Stromal cell of bone marrow (primary cell): ENCODE measurements at regions not wholly inside any gene's neighbourhood (a gene's known extent, or its start where the extent isn't known, plus 50 kb on each side); places are given as distances from the start of the nearest gene placed in this dataset.
A peak's percentile ranks its signal among the peaks of the same experiment; 100 is the strongest.

Experiments used
- DNase-seq: peaks from one replicate; pipeline ENCODE4 v3.0.0-alpha.2; 2012; ENCODE audit warnings: low read depth

- DNase-seq: no peak
These were observed 248.5 kb upstream of the C11orf87 start for GRCh38 chr11:109173504-109173903.

DNA sequence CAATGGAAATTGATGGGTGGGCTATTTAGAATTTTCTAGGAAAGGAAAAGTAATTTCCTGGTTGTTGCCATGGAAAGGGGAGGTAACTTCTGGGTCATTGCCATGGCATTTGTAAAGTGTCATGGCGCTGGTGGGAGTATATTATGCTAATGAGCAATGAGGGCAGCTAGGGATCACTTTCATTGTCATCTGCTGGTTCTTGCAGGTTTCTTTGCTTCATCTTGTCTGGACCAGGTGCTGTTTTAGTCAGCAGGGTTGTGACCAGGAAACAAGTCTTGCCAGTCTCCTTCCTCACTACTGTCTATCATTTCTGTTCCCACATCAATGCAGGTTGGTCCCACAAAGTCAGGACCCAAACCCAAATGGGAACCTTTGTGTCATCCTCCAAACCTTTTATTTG is 237.6 kb upstream of the C11orf87 start:
- no peak for DNase-seq

DNA sequence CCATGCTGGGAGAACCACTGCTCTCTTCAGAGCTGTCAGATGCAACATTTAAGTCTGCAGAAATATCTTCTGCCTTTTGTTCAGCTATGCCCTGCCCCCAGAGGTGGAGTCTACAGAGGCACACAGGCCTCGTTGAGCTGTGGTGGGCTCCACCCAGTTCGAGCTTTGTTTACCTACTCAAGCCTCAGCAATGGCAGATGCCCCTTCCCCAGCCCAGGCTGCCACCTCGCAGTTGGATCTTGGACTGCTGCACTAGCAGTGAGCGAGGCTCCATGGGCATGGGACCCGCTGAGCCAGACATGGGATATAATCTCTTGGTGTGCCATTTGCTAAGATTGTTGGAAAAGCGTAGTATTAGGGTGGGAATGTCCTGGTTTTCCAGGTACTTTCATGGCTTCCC is 229.1 kb upstream of the C11orf87 start:
- DNase-seq: no peak

DNA sequence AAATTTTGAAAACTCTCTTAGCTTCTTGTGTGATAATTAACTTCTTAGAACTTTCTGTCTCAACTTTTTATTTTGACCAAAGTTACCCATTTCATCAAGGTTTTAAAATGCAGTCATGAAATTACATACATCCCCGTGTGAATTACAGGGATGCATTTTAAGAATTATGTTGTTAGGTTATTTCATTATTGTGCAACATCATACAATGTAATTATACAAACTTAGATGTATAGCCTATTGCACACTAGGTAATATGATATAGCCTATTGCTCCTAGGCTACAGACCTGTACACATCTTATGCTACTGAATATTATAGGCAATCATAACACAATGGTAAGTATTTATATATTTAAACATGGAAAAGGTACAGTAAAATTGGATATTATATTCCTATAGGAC is 228.1 kb upstream of the C11orf87 start:
- DNase-seq: no peak

GRCh38 chr11:109196016-109196415 is 226.0 kb upstream of the C11orf87 start:
- DNase-seq: no peak

DNA sequence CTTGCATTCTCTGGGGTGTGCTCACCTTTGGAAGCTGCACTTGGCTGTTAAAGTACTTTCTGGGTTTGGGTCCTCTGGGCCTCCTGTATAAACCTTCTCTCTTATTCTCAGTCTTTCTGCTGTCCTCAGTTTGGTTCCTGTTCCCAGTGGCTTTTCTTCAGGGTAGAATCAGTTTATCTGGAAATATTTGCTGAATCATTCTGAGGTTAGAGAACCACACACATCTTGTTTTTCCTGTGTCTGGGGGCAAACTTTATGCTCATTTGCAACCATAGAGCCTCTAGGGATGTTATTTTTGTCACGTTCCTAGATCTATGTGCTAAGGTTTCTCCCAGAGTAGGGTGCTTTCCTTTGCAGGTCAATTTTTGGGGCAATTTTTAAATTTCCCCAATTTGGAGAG is 224.3 kb upstream of the C11orf87 start:
- no peak for DNase-seq

DNA sequence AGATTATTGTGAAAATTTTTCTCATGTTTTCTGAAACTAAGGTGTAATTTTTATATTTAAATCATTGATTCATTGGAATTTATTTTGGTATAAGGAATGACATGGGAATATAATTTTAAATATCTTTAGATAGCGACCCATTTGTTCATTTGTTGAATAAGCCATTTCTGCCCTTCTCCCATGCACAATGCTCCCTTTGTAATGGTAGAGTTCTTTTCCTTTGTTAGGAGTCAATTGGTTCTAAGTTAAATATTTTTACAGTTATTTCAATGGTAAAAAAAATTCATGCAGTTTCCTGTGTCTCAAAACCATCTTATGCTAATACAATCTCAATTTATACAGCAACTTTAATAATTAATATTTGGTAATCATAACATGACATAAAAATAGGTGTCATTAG is 218.8 kb upstream of the C11orf87 start:
- no peak for DNase-seq

DNA sequence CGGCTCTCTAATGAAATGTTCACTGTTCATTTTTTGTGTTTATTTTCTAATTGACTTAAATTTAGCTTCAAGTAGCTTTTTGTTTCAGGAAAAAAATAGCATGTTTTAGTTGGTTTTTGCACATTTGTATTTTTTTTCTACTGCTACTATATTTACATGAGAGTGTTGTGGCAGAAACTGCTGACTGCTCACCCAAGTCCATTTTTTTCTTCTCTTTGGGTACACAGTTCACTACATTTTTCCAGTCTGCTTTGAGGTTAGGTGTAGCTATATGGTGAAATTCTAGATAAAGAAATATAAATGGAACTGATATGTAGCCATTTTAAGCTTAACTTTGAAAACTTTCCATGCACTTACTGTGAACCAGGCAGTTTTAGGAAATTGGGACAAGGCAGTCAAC is 216.7 kb upstream of the C11orf87 start:
- no peak for DNase-seq

DNA sequence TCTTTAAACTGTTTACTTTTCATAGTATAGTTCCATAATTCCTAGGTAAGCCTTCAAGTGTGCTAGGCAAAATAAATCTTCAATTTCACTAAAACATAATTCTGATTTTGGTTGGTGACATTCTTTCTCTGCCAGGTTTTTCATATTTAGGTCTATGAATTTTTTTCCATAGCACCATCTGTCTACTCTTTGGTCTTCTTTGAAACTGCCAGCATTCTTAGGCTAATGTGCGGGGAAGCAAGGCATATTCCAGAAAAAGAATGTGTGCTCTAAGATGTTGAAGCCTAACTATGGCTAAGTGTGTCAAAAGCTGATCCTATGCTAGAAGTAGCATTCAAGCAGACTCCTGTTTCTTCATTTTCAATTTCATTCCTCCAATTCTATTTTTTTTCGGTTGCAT is 213.9 kb upstream of the C11orf87 start:
- no peak for DNase-seq

- no peak for DNase-seq
These were observed 212.4 kb upstream of the C11orf87 start for GRCh38 chr11:109209572-109209971.

DNA sequence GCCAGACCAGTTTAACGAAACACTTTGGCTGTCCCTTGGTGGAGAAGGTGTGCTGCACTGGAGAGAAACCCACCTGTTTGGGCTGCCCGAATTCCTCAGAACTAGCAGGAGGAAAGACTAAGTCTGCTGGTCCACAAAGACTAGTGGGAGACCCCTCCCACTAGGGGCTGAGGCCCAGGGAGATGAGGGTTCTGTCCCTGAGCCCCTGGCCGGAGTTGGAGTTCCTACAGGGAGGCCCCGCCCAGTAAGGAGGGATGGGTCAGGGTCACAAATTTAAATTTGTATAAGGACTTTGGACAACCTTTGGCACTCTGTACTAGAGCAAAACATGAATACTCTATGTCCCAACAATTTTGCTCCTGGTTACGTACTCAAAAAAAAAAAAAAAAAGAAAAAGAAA is 200.8 kb upstream of the C11orf87 start:
- no peak for DNase-seq

- DNase-seq: no peak
These were observed 199.2 kb upstream of the C11orf87 start for GRCh38 chr11:109222761-109223160.

- DNase-seq: no peak
These were observed 198.5 kb upstream of the C11orf87 start for GRCh38 chr11:109223451-109223850.

- no peak for DNase-seq
These were observed 192.3 kb upstream of the C11orf87 start for GRCh38 chr11:109229682-109230081.

- DNase-seq: no peak
These were observed 185.8 kb upstream of the C11orf87 start for GRCh38 chr11:109236188-109236587.

GRCh38 chr11:109236696-109237095 is 185.3 kb upstream of the C11orf87 start:
- DNase-seq: no peak

DNA sequence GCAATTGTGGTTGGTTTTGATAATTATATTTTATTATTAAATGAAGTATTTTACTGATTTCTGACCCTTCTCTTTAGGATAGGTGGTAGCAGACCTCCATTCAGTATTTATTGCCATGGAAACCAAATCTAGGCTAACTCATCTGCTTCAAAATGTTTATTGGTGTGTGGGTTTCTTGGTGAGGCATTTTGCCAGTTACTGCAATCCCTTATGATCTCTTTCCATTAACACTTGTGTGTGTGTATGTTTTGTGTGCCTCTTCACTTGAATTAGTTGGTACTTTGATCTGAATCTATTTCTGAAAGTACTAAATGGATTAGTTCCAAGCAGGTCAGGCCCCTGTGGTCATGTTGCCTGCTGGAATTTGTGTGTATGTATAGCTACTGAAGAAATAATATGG is 184.4 kb upstream of the C11orf87 start:
- no peak for DNase-seq

GRCh38 chr11:109241988-109242536 is 179.9 kb upstream of the C11orf87 start:
- DNase-seq: no peak

DNA sequence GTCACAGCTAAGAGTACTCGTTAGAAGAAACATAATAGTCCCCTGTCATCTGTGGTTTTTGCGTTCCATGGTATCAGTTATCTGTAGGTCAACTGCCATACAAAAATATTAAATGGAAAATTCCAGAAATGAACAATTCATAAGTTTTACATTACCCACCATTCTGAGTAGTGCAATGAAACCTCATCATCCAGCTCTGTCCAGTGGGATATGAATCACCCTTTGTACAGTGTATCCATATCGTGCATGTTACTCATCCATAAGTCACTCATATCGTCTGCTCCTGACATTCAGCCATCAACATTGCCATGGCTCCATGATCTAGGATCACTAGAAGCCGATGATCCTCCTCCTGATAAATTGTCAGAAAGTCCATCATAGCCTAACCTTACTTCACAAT is 174.9 kb upstream of the C11orf87 start:
- peak; percentile 87 for DNase-seq

- DNase-seq: no peak
These were observed 172.4 kb upstream of the C11orf87 start for GRCh38 chr11:109249597-109249996.

DNA sequence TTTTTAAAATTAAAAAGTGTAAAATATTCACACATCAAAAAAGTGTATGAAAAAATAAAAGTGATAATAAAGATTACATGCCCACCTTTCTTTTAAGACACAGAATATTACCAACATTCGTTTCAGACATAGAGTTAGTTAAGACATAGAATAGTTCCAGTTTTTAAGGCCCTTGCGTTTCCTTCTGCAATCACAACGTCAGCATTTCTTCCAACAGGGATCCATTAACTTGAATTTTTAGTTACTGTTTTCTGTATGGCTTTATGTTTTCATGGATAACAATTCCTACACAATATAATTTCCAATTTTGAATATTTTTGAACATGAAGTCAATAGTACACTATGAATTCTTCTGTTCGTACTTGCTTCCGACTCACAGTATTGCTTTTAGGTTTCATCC is 170.8 kb upstream of the C11orf87 start:
- no peak for DNase-seq

DNA sequence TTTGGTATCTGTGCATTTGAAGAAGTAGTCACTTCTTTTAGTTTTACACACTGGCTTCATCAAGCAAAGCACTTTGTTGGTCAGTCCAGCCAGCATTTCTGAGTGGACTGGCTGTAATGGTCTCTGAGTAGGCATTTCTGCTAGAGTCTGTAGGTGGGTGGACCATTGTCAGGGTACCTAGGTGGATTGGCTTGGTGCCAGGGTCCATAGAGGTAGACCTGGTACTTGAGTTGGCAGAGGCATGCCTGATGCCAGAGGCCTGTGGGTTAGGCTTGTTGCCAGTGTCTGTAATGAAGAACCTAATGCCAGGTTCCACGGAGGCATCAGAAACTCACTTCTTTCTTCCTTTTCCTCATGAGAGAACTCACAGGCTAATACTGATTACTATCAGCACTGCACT is 157.9 kb upstream of the C11orf87 start:
- no peak for DNase-seq

GRCh38 chr11:109267293-109268095 is 154.5 kb upstream of the C11orf87 start:
- no peak for DNase-seq

- no peak for DNase-seq
These were observed 146.1 kb upstream of the C11orf87 start for GRCh38 chr11:109275931-109276330.
